Fibroblast of lung (primary cell): ENCODE measurements at regions not wholly inside any gene's neighbourhood (a gene's known extent, or its start where the extent isn't known, plus 50 kb on each side); places are given as distances from the start of the nearest gene placed in this dataset.

Experiments
- EZH2 ChIP-seq: IDR thresholded peaks from 2 replicates; pipeline ENCODE4 v1.5.1; 2012; ENCODE audit warnings: low read length, control low read depth, mild to moderate bottlenecking; ENCODE audit errors: missing control alignments
- TF ChIP-seq, protein P1 (sequence below), 2 donors: IDR thresholded peaks in 1 of 2; conservative IDR thresholded peaks in 1 of 2; 1 replicate in 1 of 2; 2 replicates in 1 of 2; pipeline ENCODE4 v1.5.1; 2011 to 2012; ENCODE audit warnings: low read length in 2 of 2, control low read depth in 1 of 2, inconsistent platforms in 1 of 2, low read depth in 1 of 2, mild to moderate bottlenecking in 1 of 2

DNA sequence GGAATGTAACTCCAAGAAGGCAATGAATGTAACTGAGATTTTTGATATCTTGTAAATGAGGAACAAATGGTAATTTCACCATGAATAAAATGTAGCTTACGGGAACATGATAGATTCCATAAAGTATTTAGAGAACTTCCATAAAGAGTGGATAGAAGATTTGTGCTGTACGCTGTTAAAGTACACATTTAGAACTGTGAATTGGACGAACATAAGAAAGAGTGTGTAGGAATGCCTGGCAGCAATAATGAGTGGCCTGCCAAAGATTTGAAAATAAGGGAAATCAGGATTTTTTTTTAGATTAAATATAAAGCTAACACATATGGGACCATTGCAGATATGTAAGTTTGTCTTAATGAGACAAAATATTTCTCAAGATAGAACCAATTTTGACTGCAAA, 1153.3 kb upstream of the EYS start:
- TF ChIP-seq, protein P1, sequence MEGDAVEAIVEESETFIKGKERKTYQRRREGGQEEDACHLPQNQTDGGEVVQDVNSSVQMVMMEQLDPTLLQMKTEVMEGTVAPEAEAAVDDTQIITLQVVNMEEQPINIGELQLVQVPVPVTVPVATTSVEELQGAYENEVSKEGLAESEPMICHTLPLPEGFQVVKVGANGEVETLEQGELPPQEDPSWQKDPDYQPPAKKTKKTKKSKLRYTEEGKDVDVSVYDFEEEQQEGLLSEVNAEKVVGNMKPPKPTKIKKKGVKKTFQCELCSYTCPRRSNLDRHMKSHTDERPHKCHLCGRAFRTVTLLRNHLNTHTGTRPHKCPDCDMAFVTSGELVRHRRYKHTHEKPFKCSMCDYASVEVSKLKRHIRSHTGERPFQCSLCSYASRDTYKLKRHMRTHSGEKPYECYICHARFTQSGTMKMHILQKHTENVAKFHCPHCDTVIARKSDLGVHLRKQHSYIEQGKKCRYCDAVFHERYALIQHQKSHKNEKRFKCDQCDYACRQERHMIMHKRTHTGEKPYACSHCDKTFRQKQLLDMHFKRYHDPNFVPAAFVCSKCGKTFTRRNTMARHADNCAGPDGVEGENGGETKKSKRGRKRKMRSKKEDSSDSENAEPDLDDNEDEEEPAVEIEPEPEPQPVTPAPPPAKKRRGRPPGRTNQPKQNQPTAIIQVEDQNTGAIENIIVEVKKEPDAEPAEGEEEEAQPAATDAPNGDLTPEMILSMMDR (conservative IDR thresholded peaks at IDR 0.05 in 1 of 2, IDR thresholded peaks at IDR 0.05 in 1 of 2; ENCODE audit: low read depth in 1 of 2, low read length in 2 of 2), result no peak
- no peak for TF ChIP-seq EZH2
